PC-9 (cell line): ENCODE measurements at regions not wholly inside any gene's neighbourhood (a gene's known extent, or its start where the extent isn't known, plus 50 kb on each side); places are given as distances from the start of the nearest gene placed in this dataset.
A peak's percentile ranks its signal among the peaks of the same experiment; 100 is the strongest.

Source experiments
- BruUV-seq: library from RNA; stranded (reverse); fragments of 400-500 nt; replicated peaks from 2 replicates; lab custom pipeline; 2021; lab: Mats Ljungman, UMichigan
- CTCF ChIA-PET: fragments of 300-600 bp; sonication (Branson Sonifier 250); formaldehyde crosslinking; loops from one replicate; lab custom pipeline; 2022; ENCODE audit warnings: antibody characterized with exemption; lab: Charles Lee
- POLR2A ChIA-PET: fragments of 300-600 bp; sonication (Branson Sonifier 250); formaldehyde crosslinking; loops from one replicate; lab custom pipeline; 2022; ENCODE audit warnings: antibody characterized with exemption; ENCODE audit not compliant: unreplicated experiment; lab: Charles Lee
- DNase-seq, 2 experiments: peaks; one replicate each; pipeline versions ENCODE4 v3.0.0 to v3.0.0-alpha.2; 2015 to 2022; ENCODE audit warnings: mixed read lengths in 1 of 2
- H2AFZ ChIP-seq: fragments of 200-600 bp; sonication (generic); 2 replicates; pipeline ENCODE4 v1.8.1; 2017; ENCODE audit warnings: antibody characterized with exemption
- H3F3A ChIP-seq: fragments of 200-600 bp; sonication (generic); 2 replicates; pipeline ENCODE4 v1.8.1; 2017; ENCODE audit warnings: antibody characterized with exemption, mild to moderate bottlenecking, low read depth; ENCODE audit not compliant: insufficient read depth
- H3K27ac ChIP-seq: fragments of 200-600 bp; sonication (generic); 2 replicates; pipeline ENCODE4 v1.6.1; 2016; ENCODE audit warnings: mixed run types
- H3K27me3 ChIP-seq: fragments of 200-600 bp; sonication (generic); 2 replicates; pipeline ENCODE4 v1.6.1; 2016; ENCODE audit warnings: low read depth, mixed run types; ENCODE audit not compliant: insufficient read depth
- H3K36me3 ChIP-seq: fragments of 200-600 bp; sonication (generic); 2 replicates; pipeline ENCODE4 v1.6.1; 2016; ENCODE audit warnings: low read depth, mixed run types
- H3K4me1 ChIP-seq: fragments of 200-600 bp; sonication (generic); replicated peaks from 2 replicates; pipeline ENCODE4 v1.6.1; 2016; ENCODE audit warnings: mixed run types; ENCODE audit not compliant: insufficient read depth
- H3K4me2 ChIP-seq: fragments of 200-600 bp; sonication (generic); 2 replicates; pipeline ENCODE4 v1.6.1; 2017; ENCODE audit warnings: mixed run types
- H3K4me3 ChIP-seq: fragments of 200-600 bp; sonication (generic); 2 replicates; pipeline ENCODE4 v1.6.1; 2016; ENCODE audit warnings: mixed run types
- H3K79me2 ChIP-seq: fragments of 200-600 bp; sonication (generic); 2 replicates; pipeline ENCODE4 v1.6.1; 2017; ENCODE audit warnings: low read depth, mixed run types
- H3K9me2 ChIP-seq: fragments of 200-600 bp; sonication (generic); 2 replicates; pipeline ENCODE4 v1.8.1; 2017; ENCODE audit warnings: mild to moderate bottlenecking; ENCODE audit not compliant: insufficient read depth
- H3K9me3 ChIP-seq: fragments of 200-600 bp; sonication (generic); 2 replicates; pipeline ENCODE4 v1.8.1; 2016; ENCODE audit warnings: low read depth; ENCODE audit not compliant: insufficient read depth
- H4K20me1 ChIP-seq: fragments of 200-600 bp; sonication (generic); 2 replicates; pipeline ENCODE4 v1.8.1; 2017; ENCODE audit not compliant: insufficient read depth
- EZH2 ChIP-seq: fragments of 200-600 bp; sonication (generic); IDR thresholded peaks from 2 replicates; pipeline ENCODE4 v1.8.0; 2017; ENCODE audit warnings: antibody characterized with exemption, low read depth
- intact Hi-C: fragments of 100-400 bp; cut with micrococcal nuclease; formaldehyde crosslinking; loops from one replicate; pipeline ENCODE4 v1.10.0; 2022; ENCODE audit not compliant: unreplicated experiment
- TF ChIP-seq, protein P1 (sequence below): fragments of 200-600 bp; sonication (generic); conservative IDR thresholded peaks from 2 replicates; pipeline ENCODE4 v1.6.1; 2017; ENCODE audit warnings: mixed run types, antibody characterized with exemption, mild to moderate bottlenecking, moderate library complexity

DNA sequence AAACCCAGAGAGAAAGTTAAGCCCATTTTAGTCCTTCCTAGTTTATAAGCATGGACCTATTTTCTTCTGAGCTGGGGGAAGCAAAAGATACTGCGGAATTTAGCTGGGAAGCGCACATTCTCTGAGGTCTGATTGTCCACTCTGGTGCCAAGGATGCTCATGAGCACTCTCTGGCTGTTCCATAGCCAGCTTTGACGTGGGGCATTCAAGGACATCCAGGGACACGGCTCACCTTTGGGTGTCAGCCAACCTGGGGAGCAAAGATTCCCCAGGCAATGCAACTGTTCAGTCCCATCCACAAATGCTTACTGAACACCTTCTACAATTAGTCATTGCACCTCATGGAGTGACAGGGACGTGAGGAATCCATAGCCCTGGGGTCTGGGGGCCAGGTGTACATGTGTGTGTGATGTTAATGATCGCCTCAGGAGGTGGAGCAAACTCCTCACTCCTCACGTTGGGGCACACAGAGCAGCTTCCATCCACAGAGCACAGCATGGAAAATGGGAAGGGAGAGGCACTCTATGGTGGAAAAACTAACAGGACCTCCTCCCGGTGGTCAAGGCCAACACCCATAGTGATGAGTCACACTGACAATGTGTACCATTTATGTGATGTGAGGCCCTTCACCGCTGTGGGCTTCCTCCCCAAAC lies 67.5 kb upstream of the IGFBP3 start:
- Histone ChIP-seq H3K79me2 (no peaks in the 10 kb centered on the region), H3K4me1 (peaks cover 4% of the 10 kb centered on the region; the same call in 1 of the 2 replicates), H3K27ac (no peak overlapping the region), H3K36me3 (no peaks in the 10 kb centered on the region), H3K9me2 (no peaks in the 10 kb centered on the region), H3K9me3 (0 out of 2 replicates have a peak, but pooled peaks cover under 1% of the 10 kb centered on the region), H4K20me1 (no peaks in the 10 kb centered on the region), H2AFZ (no peak overlapping the region), H3F3A (no peaks in the 10 kb centered on the region), H3K27me3 (no peaks in the 10 kb centered on the region), H3K4me3 (no peak overlapping the region), H3K4me2 (no peak overlapping the region)
- intact Hi-C loops = no loop called here
- ChIA-PET POLR2A (no interaction called here), CTCF (no interaction called here)
- peak in 1 of 2 experiments; percentile 35 for DNase-seq
- BruUV-seq = no TSS peak
- TF ChIP-seq, protein P1, sequence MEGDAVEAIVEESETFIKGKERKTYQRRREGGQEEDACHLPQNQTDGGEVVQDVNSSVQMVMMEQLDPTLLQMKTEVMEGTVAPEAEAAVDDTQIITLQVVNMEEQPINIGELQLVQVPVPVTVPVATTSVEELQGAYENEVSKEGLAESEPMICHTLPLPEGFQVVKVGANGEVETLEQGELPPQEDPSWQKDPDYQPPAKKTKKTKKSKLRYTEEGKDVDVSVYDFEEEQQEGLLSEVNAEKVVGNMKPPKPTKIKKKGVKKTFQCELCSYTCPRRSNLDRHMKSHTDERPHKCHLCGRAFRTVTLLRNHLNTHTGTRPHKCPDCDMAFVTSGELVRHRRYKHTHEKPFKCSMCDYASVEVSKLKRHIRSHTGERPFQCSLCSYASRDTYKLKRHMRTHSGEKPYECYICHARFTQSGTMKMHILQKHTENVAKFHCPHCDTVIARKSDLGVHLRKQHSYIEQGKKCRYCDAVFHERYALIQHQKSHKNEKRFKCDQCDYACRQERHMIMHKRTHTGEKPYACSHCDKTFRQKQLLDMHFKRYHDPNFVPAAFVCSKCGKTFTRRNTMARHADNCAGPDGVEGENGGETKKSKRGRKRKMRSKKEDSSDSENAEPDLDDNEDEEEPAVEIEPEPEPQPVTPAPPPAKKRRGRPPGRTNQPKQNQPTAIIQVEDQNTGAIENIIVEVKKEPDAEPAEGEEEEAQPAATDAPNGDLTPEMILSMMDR = no peak
- no peak for TF ChIP-seq EZH2

DNA sequence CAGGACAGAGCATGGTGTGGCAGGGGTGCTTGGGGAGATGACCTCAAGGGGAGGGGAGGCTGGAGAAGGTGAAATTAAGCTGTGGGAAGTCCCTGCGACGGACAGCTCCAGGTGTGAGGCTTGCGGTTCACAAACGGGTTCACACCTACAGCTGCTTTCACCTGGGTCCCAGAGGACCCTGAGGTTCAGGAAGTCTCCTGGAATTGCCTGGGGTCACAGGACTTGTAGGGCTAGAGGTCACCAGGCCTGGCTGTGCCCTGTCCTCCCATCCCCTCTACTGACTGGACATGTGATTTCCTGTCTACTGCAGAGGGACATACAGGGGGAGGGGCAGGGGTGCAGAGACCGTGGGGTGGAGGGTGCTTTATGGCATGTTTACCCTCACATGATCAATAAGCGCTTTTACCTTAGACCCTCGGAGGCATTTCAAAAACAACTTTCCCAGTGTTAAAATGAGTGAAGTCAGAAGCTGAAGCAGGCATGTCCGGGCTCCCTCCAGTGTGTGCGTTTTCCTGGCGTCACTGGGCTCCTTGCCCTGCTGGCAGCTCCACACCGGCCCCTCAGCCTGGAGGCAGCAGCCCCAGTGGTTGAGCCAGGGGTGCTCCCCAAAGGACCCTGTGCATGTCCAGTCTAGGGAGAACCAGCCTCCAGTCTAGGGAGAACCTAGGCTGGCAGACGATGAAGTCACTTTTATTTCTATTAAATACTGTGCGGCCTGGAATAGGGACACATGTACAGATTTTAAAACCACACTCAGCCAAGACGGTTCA lies 66.6 kb upstream of the IGFBP3 start:
- CTCF ChIA-PET = no interaction called here
- no peaks in the 10 kb centered on the region for H3K9me3 ChIP-seq
- DNase-seq = peak in 1 of 2 experiments; percentile 19
- no peaks in the 10 kb centered on the region for H4K20me1 ChIP-seq
- POLR2A ChIA-PET = no interaction called here
- H3K36me3 ChIP-seq = no peaks in the 10 kb centered on the region
- no TSS peak for BruUV-seq
- H3K27ac ChIP-seq = no peak overlapping the region
- H3K79me2 ChIP-seq = no peaks in the 10 kb centered on the region
- no peaks in the 10 kb centered on the region for H3F3A ChIP-seq
- no peaks in the 10 kb centered on the region for H3K9me2 ChIP-seq
- intact Hi-C loops = no loop called here
- no peak overlapping the region for H3K4me2 ChIP-seq
- H3K27me3 ChIP-seq = no peaks in the 10 kb centered on the region
- H2AFZ ChIP-seq = no peak overlapping the region
- H3K4me3 ChIP-seq = no peak overlapping the region
- no peak for TF ChIP-seq EZH2
- TF ChIP-seq, protein P1 = no peak
- no peaks in the 10 kb centered on the region for H3K4me1 ChIP-seq

DNA sequence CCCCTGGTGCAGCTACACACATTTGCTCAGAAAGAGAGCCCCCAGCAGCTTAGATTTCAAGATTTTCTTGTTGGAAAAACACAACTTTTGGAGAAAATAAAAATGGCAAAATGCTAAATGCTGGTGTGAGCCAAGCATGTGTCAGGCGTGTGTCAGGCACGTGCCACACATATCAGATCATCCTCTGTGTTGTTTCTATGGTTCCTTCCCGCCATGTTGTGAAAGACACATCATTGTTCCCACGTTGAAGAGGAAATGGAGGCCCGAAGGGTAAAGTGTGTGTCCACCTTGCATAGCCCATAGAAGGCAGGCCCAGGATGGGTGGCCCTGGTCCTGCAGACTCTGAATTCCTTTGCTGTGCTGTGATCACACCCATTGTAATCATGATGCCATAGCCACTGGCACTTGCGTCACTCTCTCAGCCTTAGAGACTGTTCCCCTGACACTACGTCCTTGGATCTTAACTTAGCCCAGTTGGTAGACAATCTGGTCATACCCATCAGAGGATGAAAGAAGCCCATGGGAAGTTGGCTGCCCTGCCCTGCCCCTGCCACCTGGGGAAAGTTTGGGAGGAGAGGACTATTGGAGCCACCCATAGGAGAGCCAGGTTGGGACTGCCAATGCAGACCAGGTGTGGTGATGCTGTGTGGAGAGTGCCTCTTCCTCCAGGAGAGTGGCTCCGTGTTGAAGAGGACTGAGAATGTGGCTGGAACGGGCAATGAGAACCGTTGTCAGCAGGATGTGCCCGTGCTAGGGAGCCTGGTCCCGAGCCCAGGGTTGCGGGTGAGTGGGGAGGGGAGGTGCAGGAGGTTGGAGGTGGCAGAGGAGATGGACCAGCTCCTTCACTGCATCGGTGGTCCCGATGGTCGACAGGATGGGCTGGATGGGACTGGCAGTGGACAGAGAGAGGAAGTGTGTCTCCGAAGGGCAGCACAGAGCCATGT lies 65.6 kb upstream of the IGFBP3 start:
- intact Hi-C loops = no loop called here
- H3K36me3 ChIP-seq = no peaks in the 10 kb centered on the region
- CTCF ChIA-PET = interaction anchor here (0.9 kb wide), 1 partner anchor 152 kb away, joined by 3 read pairs; no protein-coding TSS in a partner anchor
- H3K9me2 ChIP-seq = no peaks in the 10 kb centered on the region
- H3K4me2 ChIP-seq = no peak overlapping the region
- BruUV-seq = no TSS peak
- no peaks in the 10 kb centered on the region for H4K20me1 ChIP-seq
- no peaks in the 10 kb centered on the region for H3K27me3 ChIP-seq
- H3K27ac ChIP-seq = no peak overlapping the region
- H3K9me3 ChIP-seq = peaks cover 10% of the 10 kb centered on the region; the same call in 1 of the 2 replicates
- peak in 1 of 2 experiments; percentile 28 for DNase-seq
- no peaks in the 10 kb centered on the region for H3K79me2 ChIP-seq
- no peak overlapping the region for H3K4me3 ChIP-seq
- H3F3A ChIP-seq = no peaks in the 10 kb centered on the region
- POLR2A ChIA-PET = interaction anchor here (0.6 to 0.7 kb wide), 2 partner anchors 38 to 361 kb away, joined by 3 read pairs; no protein-coding TSS in a partner anchor
- H2AFZ ChIP-seq = no peak overlapping the region
- TF ChIP-seq, protein P1 = no peak
- no peak for TF ChIP-seq EZH2
- H3K4me1 ChIP-seq = no peaks in the 10 kb centered on the region
